IMR-90 (cell line): ENCODE measurements at regions not wholly inside any gene's neighbourhood (a gene's known extent, or its start where the extent isn't known, plus 50 kb on each side); places are given as distances from the start of the nearest gene placed in this dataset.

ENCODE experiments used
- ATAC-seq: fragments of 200-7000 bp; cut with Tn5 transposase; 2 replicates; pipeline ENCODE4 v1.9.1; 2020; ENCODE audit warnings: low read depth, mild to moderate bottlenecking, moderate library complexity
- BruUV-seq: library from RNA; stranded (reverse); fragments of 400-500 nt; replicated peaks from 2 replicates; lab custom pipeline; 2021; lab: Mats Ljungman, UMichigan
- CTCF ChIA-PET: fragments of 300-600 bp; formaldehyde crosslinking; extraction: SDS; loops from one replicate; lab custom pipeline; 2021; ENCODE audit warnings: antibody characterized with exemption; lab: Yijun Ruan, JAX
- POLR2A ChIA-PET: fragments of 300-600 bp; sonication (Branson Sonifier 250); formaldehyde crosslinking; loops from one replicate; lab custom pipeline; 2022; ENCODE audit warnings: antibody characterized with exemption; ENCODE audit not compliant: unreplicated experiment; lab: Charles Lee
- DNase-seq: peaks from one replicate; pipeline ENCODE4 v3.0.0; 2013
- H2AFZ ChIP-seq: replicated peaks from 2 replicates; pipeline ENCODE3; 2013; ENCODE audit warnings: low read length, mild to moderate bottlenecking; ENCODE audit not compliant: poor library complexity
- H2AK5ac ChIP-seq: 2 replicates; pipeline ENCODE4 v1.6.1; 2013; ENCODE audit warnings: low read depth, low read length, inconsistent platforms
- H2AK9ac ChIP-seq: replicated peaks from 2 replicates; pipeline ENCODE3; 2013; ENCODE audit warnings: mild to moderate bottlenecking, low read depth, low read length, moderate library complexity; ENCODE audit not compliant: poor library complexity
- H2BK120ac ChIP-seq: 2 replicates; pipeline ENCODE4 v1.6.1; 2013; ENCODE audit warnings: low read depth, low read length, inconsistent platforms
- H2BK15ac ChIP-seq: 3 replicates; pipeline ENCODE4 v1.6.1; 2013; ENCODE audit warnings: low read depth, low read length, inconsistent platforms
- H2BK20ac ChIP-seq: 2 replicates; pipeline ENCODE4 v1.6.1; 2013; ENCODE audit warnings: low read depth, mild to moderate bottlenecking, inconsistent platforms, low read length, moderate library complexity
- H2BK5ac ChIP-seq: 2 replicates; pipeline ENCODE4 v1.6.1; 2013; ENCODE audit warnings: mild to moderate bottlenecking, low read depth, low read length, inconsistent platforms; ENCODE audit not compliant: poor library complexity, severe bottlenecking
- H3K14ac ChIP-seq: replicated peaks from 2 replicates; pipeline ENCODE4 v1.6.1; 2013; ENCODE audit warnings: low read depth, low read length, inconsistent platforms
- H3K18ac ChIP-seq: 2 replicates; pipeline ENCODE4 v1.6.1; 2013; ENCODE audit warnings: low read depth, low read length, control low read depth
- H3K23ac ChIP-seq: 2 replicates; pipeline ENCODE4 v1.6.1; 2013; ENCODE audit warnings: low read depth, low read length, inconsistent platforms
- H3K27ac ChIP-seq: 2 replicates; pipeline ENCODE4 v1.5.1; 2013; ENCODE audit warnings: mild to moderate bottlenecking, control low read depth, low read length; ENCODE audit not compliant: insufficient read depth
- H3K27me3 ChIP-seq: 2 replicates; pipeline ENCODE4 v1.6.1; 2013; ENCODE audit warnings: low read length; ENCODE audit not compliant: control insufficient read depth, insufficient read depth
- H3K36me3 ChIP-seq: 2 replicates; pipeline ENCODE4 v1.6.1; 2013; ENCODE audit warnings: low read length, mixed read lengths; ENCODE audit not compliant: control insufficient read depth, insufficient read depth
- H3K4ac ChIP-seq: 2 replicates; pipeline ENCODE4 v1.6.1; 2013; ENCODE audit warnings: low read depth, low read length, inconsistent platforms
- H3K4me1 ChIP-seq: 2 replicates; pipeline ENCODE4 v1.6.1; 2013; ENCODE audit warnings: low read length, mixed read lengths; ENCODE audit not compliant: control insufficient read depth, insufficient read depth
- H3K4me2 ChIP-seq: 2 replicates; pipeline ENCODE4 v1.6.1; 2013; ENCODE audit warnings: low read depth, mild to moderate bottlenecking, control low read depth, low read length, moderate library complexity
- H3K4me3 ChIP-seq: 2 replicates; pipeline ENCODE4 v1.5.1; 2013; ENCODE audit warnings: low read depth, mild to moderate bottlenecking, control low read depth, low read length, moderate library complexity; ENCODE audit not compliant: insufficient read depth
- H3K56ac ChIP-seq: 2 replicates; pipeline ENCODE4 v1.6.1; 2013; ENCODE audit warnings: low read length, inconsistent platforms; ENCODE audit not compliant: insufficient read depth; ENCODE audit errors: extremely low read depth
- H3K79me1 ChIP-seq, 2 experiments: 2 replicates each; pipeline ENCODE4 v1.6.1; 2013; ENCODE audit warnings: low read length in 2 of 2, inconsistent platforms in 1 of 2, low read depth in 1 of 2
- H3K9ac ChIP-seq: 2 replicates; pipeline ENCODE4 v1.6.1; 2013; ENCODE audit warnings: low read depth, low read length, control low read depth
- H3K9me1 ChIP-seq: 2 replicates; pipeline ENCODE4 v1.6.1; 2013; ENCODE audit warnings: low read length, inconsistent platforms; ENCODE audit not compliant: insufficient read depth
- H3K9me3 ChIP-seq: 2 replicates; pipeline ENCODE4 v1.6.1; 2013; ENCODE audit warnings: low read length; ENCODE audit not compliant: control insufficient read depth, insufficient read depth
- H4K20me1 ChIP-seq: 2 replicates; pipeline ENCODE4 v1.6.1; 2013; ENCODE audit warnings: low read length, inconsistent platforms; ENCODE audit not compliant: insufficient read depth
- H4K5ac ChIP-seq: 2 replicates; pipeline ENCODE4 v1.6.1; 2013; ENCODE audit warnings: mild to moderate bottlenecking, low read depth, low read length, control low read depth
- H4K8ac ChIP-seq, 2 experiments: 2 replicates each; pipeline ENCODE4 v1.6.1; 2013; ENCODE audit warnings: low read depth in 2 of 2, low read length in 2 of 2, control low read depth in 1 of 2, inconsistent platforms in 1 of 2
- H4K91ac ChIP-seq: 2 replicates; pipeline ENCODE4 v1.6.1; 2013; ENCODE audit warnings: low read depth, low read length, inconsistent platforms; ENCODE audit not compliant: insufficient read depth
- BHLHE40 ChIP-seq: fragments of 150-350 bp; IDR thresholded peaks from 2 replicates; pipeline ENCODE4 v1.6.1; 2016; ENCODE audit warnings: mild to moderate bottlenecking, low read depth, low read length
- CEBPB ChIP-seq: IDR thresholded peaks from 2 replicates; pipeline ENCODE4 v1.6.1; 2012; ENCODE audit warnings: low read depth, low read length, improper control_type of control experiment
- CHD1 ChIP-seq: IDR thresholded peaks from 2 replicates; pipeline ENCODE4 v1.6.1; 2012; ENCODE audit warnings: low read depth, low read length, improper control_type of control experiment
- FOS ChIP-seq: fragments of 150-350 bp; IDR thresholded peaks from 2 replicates; pipeline ENCODE4 v1.6.1; 2016; ENCODE audit warnings: low read depth, low read length
- MAFK ChIP-seq: IDR thresholded peaks from 2 replicates; pipeline ENCODE4 v1.6.1; 2012; ENCODE audit warnings: low read depth, low read length, improper control_type of control experiment
- MAZ ChIP-seq: IDR thresholded peaks from 2 replicates; pipeline ENCODE4 v1.6.1; 2012; ENCODE audit warnings: low read depth, mild to moderate bottlenecking, low read length, improper control_type of control experiment, moderate library complexity, borderline replicate concordance
- MXI1 ChIP-seq: IDR thresholded peaks from 2 replicates; pipeline ENCODE4 v1.6.1; 2012; ENCODE audit warnings: low read depth, mild to moderate bottlenecking, low read length, moderate library complexity, borderline replicate concordance
- NFE2L2 ChIP-seq: fragments of 150-350 bp; IDR thresholded peaks from 2 replicates; pipeline ENCODE4 v1.6.1; 2016; ENCODE audit warnings: low read depth, mild to moderate bottlenecking, low read length
- POLR2A ChIP-seq: IDR thresholded peaks from 2 replicates; pipeline ENCODE4 v1.6.1; 2012; ENCODE audit warnings: mild to moderate bottlenecking, low read depth, low read length
- RCOR1 ChIP-seq: IDR thresholded peaks from 2 replicates; pipeline ENCODE4 v1.6.1; 2012; ENCODE audit warnings: mild to moderate bottlenecking, low read length, improper control_type of control experiment; ENCODE audit not compliant: insufficient replicate concordance
- RFX5 ChIP-seq: IDR thresholded peaks from 2 replicates; pipeline ENCODE4 v1.8.0; 2012; ENCODE audit warnings: low read depth, mild to moderate bottlenecking, low read length, moderate library complexity
- SMC3 ChIP-seq: fragments of 150-350 bp; IDR thresholded peaks from 2 replicates; pipeline ENCODE4 v1.6.1; 2016; ENCODE audit warnings: low read depth, mild to moderate bottlenecking, antibody characterized with exemption, low read length, moderate library complexity
- WGBS, 2 experiments: methylation state at CpG; one replicate each; pipeline versions ENCODE4 v1.1.5 to v1.1.7; 2013; ENCODE audit warnings: missing lambda C conversion rate in 2 of 2; ENCODE audit not compliant: insufficient read length in 1 of 2; ENCODE audit errors: extremely low coverage in 2 of 2; 5-methylcytosine and 5-hydroxymethylcytosine counted together
- dilution Hi-C: fragments of 300-500 bp; cut with HindIII; formaldehyde crosslinking; loops from one replicate; pipeline ENCODE4 v1.14.3; 2018; ENCODE audit warnings: low sequenced_read_pairs; ENCODE audit not compliant: unreplicated experiment
- in situ Hi-C: fragments of 300-500 bp; cut with MboI; formaldehyde crosslinking; loops from 3 replicates; pipeline ENCODE4 v1.14.3; 2019; ENCODE audit warnings: low sequenced_read_pairs, inconsistent platforms, mixed read lengths
- intact Hi-C: fragments of 100-400 bp; cut with micrococcal nuclease; formaldehyde crosslinking; loops from 2 replicates; pipeline ENCODE4 v1.10.0; 2022
- TF ChIP-seq, protein P1 (sequence below): fragments of 150-350 bp; IDR thresholded peaks from 2 replicates; pipeline ENCODE4 v1.6.1; 2016; ENCODE audit warnings: low read depth, mild to moderate bottlenecking, low read length, moderate library complexity, borderline replicate concordance

GRCh38 chr16:80345701-80346100 is 195.1 kb upstream of the DYNLRB2 start:
- Histone ChIP-seq H3K4me2 (no peak overlapping the region), H3K79me1 (no peaks in the 10 kb centered on the region), H3K18ac (no peak overlapping the region), H3K14ac (no peak overlapping the region), H3K36me3 (no peaks in the 10 kb centered on the region), H2BK15ac (no peak overlapping the region), H2BK20ac (no peak overlapping the region), H3K9me3 (no peaks in the 10 kb centered on the region), H2AK9ac (no peak overlapping the region), H3K9ac (no peak overlapping the region), H2AK5ac (no peak overlapping the region), H3K4me1 (no peaks in the 10 kb centered on the region), H2BK5ac (no peak overlapping the region), H4K20me1 (no peaks in the 10 kb centered on the region), H3K23ac (no peak overlapping the region), H3K4me3 (no peak overlapping the region), H4K5ac (no peak overlapping the region), H4K91ac (no peak overlapping the region), H2BK120ac (no peak overlapping the region), H3K27me3 (no peaks in the 10 kb centered on the region; the same call in 1 of the 2 replicates), H3K27ac (no peak overlapping the region), H4K8ac (no peak overlapping the region), H2AFZ (no peak overlapping the region), H3K4ac (no peak overlapping the region), H3K9me1 (no peaks in the 10 kb centered on the region), H3K56ac (no peak overlapping the region)
- dilution Hi-C loops (no loop called here), intact Hi-C loops (no loop called here), in situ Hi-C loops (no loop called here)
- DNase-seq (no peak), ATAC-seq (no peak)
- POLR2A ChIA-PET, result interaction anchor here (0.7 kb wide), 1 partner anchor 329 kb away, joined by 3 read pairs; no protein-coding TSS in a partner anchor
- TF ChIP-seq BHLHE40 (no peak), SMC3 (no peak), MAFK (no peak), RFX5 (no peak), MXI1 (no peak), POLR2A (no peak), NFE2L2 (no peak), RCOR1 (no peak), MAZ (no peak), CHD1 (no peak), FOS (no peak), CEBPB (no peak)
- TF ChIP-seq, protein P1, sequence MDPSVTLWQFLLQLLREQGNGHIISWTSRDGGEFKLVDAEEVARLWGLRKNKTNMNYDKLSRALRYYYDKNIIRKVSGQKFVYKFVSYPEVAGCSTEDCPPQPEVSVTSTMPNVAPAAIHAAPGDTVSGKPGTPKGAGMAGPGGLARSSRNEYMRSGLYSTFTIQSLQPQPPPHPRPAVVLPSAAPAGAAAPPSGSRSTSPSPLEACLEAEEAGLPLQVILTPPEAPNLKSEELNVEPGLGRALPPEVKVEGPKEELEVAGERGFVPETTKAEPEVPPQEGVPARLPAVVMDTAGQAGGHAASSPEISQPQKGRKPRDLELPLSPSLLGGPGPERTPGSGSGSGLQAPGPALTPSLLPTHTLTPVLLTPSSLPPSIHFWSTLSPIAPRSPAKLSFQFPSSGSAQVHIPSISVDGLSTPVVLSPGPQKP, result no peak
- 20% methylated on average over 1 of the region's 3 CpGs; no CpG with 5 or more reads in 1 of the 2 experiments for whole genome bisulfite sequencing, 2 experiments
- no TSS peak for BruUV-seq
- CTCF ChIA-PET, result no interaction called here
